Right lobe of liver (tissue), 6 donors: ENCODE measurements at regions not wholly inside any gene's neighbourhood (a gene's known extent, or its start where the extent isn't known, plus 50 kb on each side); places are given as distances from the start of the nearest gene placed in this dataset.

Experiments
- ATAC-seq, 4 donors: fragments of 200-7000 bp; cut with Tn5 transposase; one replicate each; pipeline ENCODE4 v1.9.1; 2020; ENCODE audit warnings: mild to moderate bottlenecking in 4 of 4, moderate library complexity in 4 of 4
- DNase-seq, 3 donors: peaks; one replicate each; pipeline ENCODE4 v3.0.0-alpha.2; 2020
- H3K27ac ChIP-seq, 3 donors: fragments of 200-600 bp; one replicate each; pipeline ENCODE4 v1.8.0; 2022
- H3K27me3 ChIP-seq, 2 donors: fragments of 200-600 bp; one replicate each; pipeline ENCODE4 v1.8.0; 2022
- H3K36me3 ChIP-seq, 4 donors: fragments of 200-600 bp; sonication (generic) in 1 of 4; one replicate each; pipeline versions ENCODE4 v1.5.1 to v1.8.0; 2017 to 2022; ENCODE audit warnings: control low read depth in 1 of 4
- H3K4me1 ChIP-seq, 4 donors: fragments of 200-600 bp; sonication (generic) in 1 of 4; one replicate each; pipeline versions ENCODE4 v1.5.1 to v1.8.0; 2017 to 2022; ENCODE audit warnings: control low read depth in 1 of 4
- H3K4me3 ChIP-seq, 3 donors: fragments of 200-600 bp; one replicate each; pipeline ENCODE4 v1.8.0; 2022
- H3K9me3 ChIP-seq, 4 donors: fragments of 200-600 bp; sonication (generic) in 1 of 4; one replicate each; pipeline versions ENCODE4 v1.5.1 to v1.8.0; 2017 to 2022; ENCODE audit warnings: control low read depth in 1 of 4
- CTCF ChIP-seq, 4 donors: fragments of 200-600 bp in 3 of 4; fragments of 450-650 bp in 1 of 4; IDR thresholded peaks; one replicate each; pipeline versions ENCODE4 v1.5.1 to v1.8.0; 2016 to 2022; ENCODE audit warnings: antibody characterized with exemption in 4 of 4, mild to moderate bottlenecking in 2 of 4
- POLR2A ChIP-seq: fragments of 450-650 bp; IDR thresholded peaks from one replicate; pipeline ENCODE4 v1.6.1; 2017; ENCODE audit warnings: antibody characterized with exemption, mild to moderate bottlenecking
- WGBS: methylation state at CpG from one replicate; pipeline ENCODE4 v1.1.6; 2018; ENCODE audit warnings: low coverage, low lambda C conversion rate; ENCODE audit not compliant: insufficient coverage; ENCODE audit errors: missing lambda C conversion rate; 5-methylcytosine and 5-hydroxymethylcytosine counted together
- intact Hi-C, 2 donors: fragments of 100-400 bp; cut with DNase I; formaldehyde crosslinking; loops; one replicate each; pipeline versions ENCODE4 v1.11.2 to v1.14.1; 2022
- donor health status: DM: no; HTN: yes; CAD: no.
- donor health status: DM: no; HTN: no; CAD: no.
- donor health status: DM: no; HTN: no; CAD: no.
- donor health status: DM: no; HTN: yes; CAD: no.
- donor health status: DM: no; HTN: yes; CAD: no.

DNA sequence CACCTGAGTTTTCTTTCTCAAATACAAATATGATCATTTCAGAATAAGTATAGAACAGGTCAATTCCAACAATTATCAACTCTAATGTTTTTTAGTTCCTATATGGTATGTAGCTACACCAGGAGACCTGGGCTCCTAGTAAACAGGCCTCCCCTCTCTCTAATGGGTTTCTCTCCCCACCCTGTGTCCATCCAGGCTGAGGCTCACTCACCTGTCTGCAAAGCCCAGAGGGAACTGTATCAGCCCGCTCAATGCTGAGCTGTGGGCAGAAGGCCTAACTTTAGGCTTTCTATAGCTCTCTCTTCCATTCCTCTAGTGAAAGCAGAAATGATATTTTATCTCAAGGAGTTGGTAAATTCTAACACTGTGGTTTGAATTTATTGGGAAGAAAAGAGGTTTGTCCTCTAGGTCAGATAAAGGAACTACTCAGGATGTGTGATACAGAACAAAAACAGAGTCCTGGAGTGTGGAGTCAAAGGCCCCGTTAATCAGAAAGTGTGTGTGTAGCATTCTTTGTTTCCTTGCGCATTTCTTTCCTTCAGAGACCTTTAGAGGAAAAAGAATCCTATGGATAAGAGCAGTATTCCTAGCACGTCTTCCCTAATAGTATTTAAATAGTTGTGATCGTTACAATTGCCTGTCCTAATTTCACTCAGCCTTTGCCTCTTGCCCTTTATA is 408.9 kb downstream of the PYDC2 start:
- no peak for TF ChIP-seq POLR2A
- intact Hi-C loops: no loop called here
- Histone ChIP-seq H3K4me3 (no peak overlapping the region), H3K36me3 (no peaks in the 10 kb centered on the region), H3K9me3 (no peaks in the 10 kb centered on the region), H3K4me1 (no peaks in the 10 kb centered on the region), H3K27ac (no peak overlapping the region), H3K27me3 (no peaks in the 10 kb centered on the region)
- ATAC-seq (no peak), DNase-seq (no peak)
- 56% methylated on average over 5 of the region's 5 CpGs for WGBS

DNA sequence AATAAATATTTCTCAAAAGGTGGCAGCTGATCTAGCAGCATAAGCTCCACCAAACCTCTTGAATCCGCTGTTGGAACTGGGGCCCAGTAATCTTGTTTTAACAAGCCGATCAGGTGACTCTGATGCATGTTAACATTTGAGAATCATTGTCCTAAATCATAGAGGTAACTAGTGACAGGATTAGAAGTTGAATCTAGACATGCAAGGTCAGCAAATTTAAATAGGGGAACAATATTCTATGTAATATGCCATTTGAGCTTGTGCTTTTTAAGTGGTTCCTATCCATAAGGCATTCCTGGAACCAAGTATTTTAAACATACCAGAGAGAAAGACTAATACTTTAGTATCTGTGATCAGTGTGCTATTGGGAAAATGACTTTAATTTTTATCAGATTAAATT is 412.8 kb downstream of the PYDC2 start:
- ATAC-seq (no peak), DNase-seq (no peak)
- Histone ChIP-seq H3K4me3 (no peak overlapping the region), H3K4me1 (no peaks in the 10 kb centered on the region), H3K36me3 (no peaks in the 10 kb centered on the region), H3K9me3 (no peaks in the 10 kb centered on the region), H3K27ac (no peak overlapping the region), H3K27me3 (no peaks in the 10 kb centered on the region)
- no peak for TF ChIP-seq POLR2A
- TF ChIP-seq CTCF (IDR thresholded peaks at IDR 0.05): no peak
- intact Hi-C loops: no loop called here
- WGBS: 90% methylated on average over 2 of the region's 2 CpGs

GRCh38 chr3:191882289-191882688 is 421.3 kb downstream of the PYDC2 start:
- H3K27me3 ChIP-seq: no peaks in the 10 kb centered on the region
- TF ChIP-seq CTCF (IDR thresholded peaks at IDR 0.05) (no peak), POLR2A (no peak)
- ATAC-seq (no peak), DNase-seq (no peak)
- 37% methylated on average over 3 of the region's 3 CpGs for WGBS
- H3K36me3 ChIP-seq: no peaks in the 10 kb centered on the region
- no peaks in the 10 kb centered on the region for H3K4me1 ChIP-seq
- no peak overlapping the region for H3K4me3 ChIP-seq
- H3K27ac ChIP-seq: no peak overlapping the region
- no peaks in the 10 kb centered on the region for H3K9me3 ChIP-seq
- intact Hi-C loops: no loop called here

DNA sequence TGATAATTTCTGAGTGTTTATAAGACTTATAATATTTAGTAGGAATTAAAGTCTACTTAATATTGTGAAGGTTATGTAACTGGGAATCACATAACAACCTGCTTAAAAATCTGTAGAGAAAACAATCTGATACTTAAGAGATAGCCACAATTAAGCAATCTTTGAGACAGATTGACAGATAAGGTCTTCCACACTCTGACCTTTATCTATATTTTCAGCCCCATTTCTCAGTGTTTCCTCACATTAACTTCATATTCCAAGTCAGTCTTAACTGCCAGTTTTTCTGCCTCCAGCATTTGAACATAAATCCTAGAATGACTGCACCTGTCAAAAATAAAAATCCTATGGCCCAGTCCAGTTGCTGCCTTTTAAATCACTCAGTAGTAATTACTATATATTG is 423.2 kb downstream of the PYDC2 start:
- Histone ChIP-seq H3K27ac (no peak overlapping the region), H3K9me3 (no peaks in the 10 kb centered on the region), H3K4me1 (no peaks in the 10 kb centered on the region), H3K36me3 (no peaks in the 10 kb centered on the region), H3K4me3 (no peak overlapping the region), H3K27me3 (no peaks in the 10 kb centered on the region)
- intact Hi-C loops: no loop called here
- no peak for DNase-seq
- TF ChIP-seq CTCF (IDR thresholded peaks at IDR 0.05) (no peak), POLR2A (no peak)
- ATAC-seq: no peak

- DNase-seq: no peak
- TF ChIP-seq CTCF (IDR thresholded peaks at IDR 0.05) (no peak), POLR2A (no peak)
- Histone ChIP-seq H3K4me3 (no peak overlapping the region), H3K9me3 (no peaks in the 10 kb centered on the region), H3K27me3 (no peaks in the 10 kb centered on the region), H3K4me1 (no peaks in the 10 kb centered on the region), H3K27ac (no peak overlapping the region), H3K36me3 (no peaks in the 10 kb centered on the region)
- no peak for ATAC-seq
- intact Hi-C loops: no loop called here
- 64% methylated on average over 5 of the region's 5 CpGs for WGBS
These were observed 428.1 kb downstream of the PYDC2 start for GRCh38 chr3:191889106-191889505.
